Activated naive CD4-positive, alpha-beta T cell treated with anti-CD3 and anti-CD28 coated beads, Interleukin-2, amount 50 U/mL, for 72 hours (primary cell): ENCODE measurements at regions not wholly inside any gene's neighbourhood (a gene's known extent, or its start where the extent isn't known, plus 50 kb on each side); places are given as distances from the start of the nearest gene placed in this dataset.
A peak's percentile ranks its signal among the peaks of the same experiment; 100 is the strongest.

ENCODE experiments used
- ATAC-seq, 2 donors: fragments of 150-1000 bp; cut with Tn5 transposase; 2 replicates each; pipeline ENCODE4 v1.10.0; 2021; ENCODE audit warnings: mild to moderate bottlenecking in 2 of 2, moderate library complexity in 2 of 2
- DNase-seq, 2 donors: peaks; one replicate each; pipeline ENCODE4 v3.0.0; 2021 to 2022; ENCODE audit warnings: low spot score in 2 of 2
- H3K27ac Mint-ChIP-seq, 2 donors: one replicate each; pipeline ENCODE4 v1.8.0; 2022; ENCODE audit warnings: mild to moderate bottlenecking in 2 of 2, mixed read lengths in 2 of 2
- H3K36me3 Mint-ChIP-seq, 2 donors: one replicate each; pipeline ENCODE4 v1.8.0; 2022; ENCODE audit warnings: mixed read lengths in 2 of 2
- H3K9me3 Mint-ChIP-seq, 2 donors: one replicate each; pipeline ENCODE4 v1.8.0; 2022; ENCODE audit warnings: mixed read lengths in 2 of 2

DNA sequence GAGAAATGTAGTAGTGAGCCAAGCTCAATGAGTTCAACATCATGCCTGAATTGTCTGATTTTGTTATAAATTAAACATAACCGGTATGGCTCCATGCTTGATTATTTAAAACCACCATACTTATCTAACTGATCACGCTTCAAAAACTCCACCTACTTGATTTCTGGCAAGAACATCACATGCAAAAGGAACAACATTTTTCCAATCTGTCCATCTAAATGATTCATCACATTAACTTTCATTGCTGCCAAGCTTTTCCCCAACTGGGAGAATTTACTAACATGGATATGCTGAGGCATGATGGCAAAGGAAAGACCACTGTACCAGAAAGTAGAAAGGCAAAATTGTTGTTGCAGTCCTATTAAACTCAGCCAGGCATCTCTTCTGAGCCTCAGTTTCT lies 286.8 kb downstream of the TRIB2 start:
- Mint-ChIP-seq H3K27ac (no peak overlapping the region), H3K36me3 (no peaks in the 10 kb centered on the region)

DNA sequence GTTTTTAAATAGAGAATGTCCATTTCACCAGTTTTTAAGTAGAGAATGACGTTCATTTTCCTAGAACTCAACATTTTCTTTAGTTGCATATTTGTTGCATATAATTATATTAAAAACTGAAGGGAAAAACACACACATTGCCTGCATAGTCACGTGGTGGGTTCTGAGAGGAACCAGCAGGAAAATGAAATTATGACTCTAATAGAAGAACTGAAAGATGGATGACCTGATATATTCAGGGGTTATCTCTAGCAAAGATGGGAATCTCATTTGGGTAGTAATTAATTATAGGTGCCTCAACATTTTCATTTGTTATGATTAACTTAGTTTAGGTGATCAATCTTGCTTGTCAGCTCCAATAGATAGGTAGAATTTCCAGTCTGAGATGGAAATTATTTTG lies 288.3 kb downstream of the TRIB2 start:
- Mint-ChIP-seq H3K9me3 (no peaks in the 10 kb centered on the region), H3K36me3 (no peaks in the 10 kb centered on the region), H3K27ac (no peak overlapping the region)
- ATAC-seq (no peak), DNase-seq (no peak)

More for the DNA sequence above, 286.8 kb downstream of the TRIB2 start:
- no peaks in the 10 kb centered on the region for H3K9me3 Mint-ChIP-seq
- ATAC-seq (no peak), DNase-seq (no peak)

DNA sequence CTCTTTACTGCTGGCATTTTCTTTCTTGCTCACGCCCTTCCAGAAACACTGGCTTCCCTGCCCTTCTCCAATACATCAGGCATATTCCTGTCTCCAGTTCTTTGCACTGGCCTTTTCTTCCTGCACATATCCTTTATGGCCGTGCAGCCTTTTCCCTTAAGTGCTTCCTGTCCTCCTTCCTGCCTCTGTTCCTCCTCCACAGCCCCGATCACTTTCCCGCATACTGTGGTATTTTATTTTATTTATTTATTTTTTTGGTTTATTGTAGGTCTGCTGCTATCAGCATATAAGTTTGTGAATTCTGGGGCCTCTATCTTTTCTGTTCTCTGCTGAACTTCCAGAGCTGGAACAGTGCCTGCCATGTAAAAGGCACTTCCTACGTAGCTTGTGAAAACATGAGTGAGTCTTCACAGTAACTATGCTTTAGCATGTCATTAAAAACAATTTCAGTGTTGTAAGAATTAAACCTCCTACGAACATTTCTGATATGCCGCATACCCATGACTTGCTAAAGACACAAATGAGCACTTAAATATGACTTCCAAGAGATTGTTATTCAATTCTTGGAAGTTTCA lies 289.1 kb downstream of the TRIB2 start:
- Mint-ChIP-seq H3K27ac (no peak overlapping the region), H3K36me3 (no peaks in the 10 kb centered on the region), H3K9me3 (no peaks in the 10 kb centered on the region)
- no peak for ATAC-seq
- no peak for DNase-seq

DNA sequence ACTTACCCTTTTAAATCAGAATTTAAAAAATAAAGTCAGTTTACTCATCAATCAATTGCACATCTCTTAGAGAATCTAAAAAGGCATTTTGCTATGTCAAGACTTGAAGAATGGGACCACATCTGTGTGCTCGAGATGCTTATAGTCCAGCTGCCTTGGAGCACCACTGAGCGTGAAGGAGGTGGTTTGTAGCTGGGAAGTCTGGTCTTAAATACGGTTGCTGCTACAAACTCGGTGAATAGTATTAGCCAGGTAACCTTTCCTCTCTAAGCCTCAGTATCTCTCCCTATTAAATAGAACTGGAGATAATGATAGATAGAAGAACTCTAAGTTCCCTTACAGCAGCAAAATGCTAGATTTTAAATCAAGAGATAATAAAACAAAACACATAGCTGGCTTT lies 289.7 kb downstream of the TRIB2 start:
- H3K9me3 Mint-ChIP-seq, result no peaks in the 10 kb centered on the region
- DNase-seq, result no peak
- no peak for ATAC-seq
- no peak overlapping the region for H3K27ac Mint-ChIP-seq
- no peaks in the 10 kb centered on the region for H3K36me3 Mint-ChIP-seq

DNA sequence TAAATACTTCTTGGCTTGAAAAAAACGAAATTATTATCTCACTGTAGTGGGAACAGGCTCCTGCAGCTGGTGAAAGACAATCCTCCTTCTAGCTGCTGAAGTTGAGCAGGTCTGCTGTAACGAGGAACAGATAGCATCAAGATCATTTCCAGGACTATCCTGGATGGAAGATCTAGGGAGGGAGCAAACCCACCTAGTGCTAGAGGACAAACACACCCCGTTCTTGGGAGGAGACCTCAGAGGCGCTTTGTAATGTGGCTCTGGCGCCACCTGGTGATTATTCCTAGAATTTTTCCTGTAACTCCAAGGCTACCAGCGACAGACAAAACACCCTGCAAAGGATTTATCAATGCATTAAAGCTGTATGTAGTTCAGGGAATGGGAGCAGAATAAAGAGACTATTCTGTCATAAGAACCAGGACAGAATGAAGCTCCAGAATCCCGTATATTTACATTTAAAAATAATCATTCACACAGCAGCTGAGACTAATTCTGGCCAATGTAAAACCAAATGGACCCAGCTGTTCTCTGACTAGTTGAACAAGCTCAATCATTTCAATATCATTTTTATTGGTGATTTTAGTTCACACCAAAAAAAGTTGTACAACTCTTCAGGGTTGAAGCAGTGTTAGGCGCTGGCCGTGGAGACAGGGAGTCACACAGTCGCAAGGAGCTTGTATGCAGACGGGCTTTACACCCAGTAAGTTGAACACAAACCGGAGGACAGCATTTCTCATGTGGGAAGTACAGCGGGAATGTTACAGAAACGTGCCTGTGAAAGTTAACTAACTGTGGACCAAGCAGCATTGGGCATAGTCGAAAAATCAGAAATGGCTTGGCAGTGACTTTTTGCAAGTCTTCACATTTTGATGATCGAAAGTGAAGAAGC lies 290.3 kb downstream of the TRIB2 start:
- H3K9me3 Mint-ChIP-seq, result no peaks in the 10 kb centered on the region
- ATAC-seq, result peak; percentile 63 to 81
- no peaks in the 10 kb centered on the region for H3K36me3 Mint-ChIP-seq
- DNase-seq, result peak in 1 of 2 donors; percentile 63
- no peak overlapping the region for H3K27ac Mint-ChIP-seq

DNA sequence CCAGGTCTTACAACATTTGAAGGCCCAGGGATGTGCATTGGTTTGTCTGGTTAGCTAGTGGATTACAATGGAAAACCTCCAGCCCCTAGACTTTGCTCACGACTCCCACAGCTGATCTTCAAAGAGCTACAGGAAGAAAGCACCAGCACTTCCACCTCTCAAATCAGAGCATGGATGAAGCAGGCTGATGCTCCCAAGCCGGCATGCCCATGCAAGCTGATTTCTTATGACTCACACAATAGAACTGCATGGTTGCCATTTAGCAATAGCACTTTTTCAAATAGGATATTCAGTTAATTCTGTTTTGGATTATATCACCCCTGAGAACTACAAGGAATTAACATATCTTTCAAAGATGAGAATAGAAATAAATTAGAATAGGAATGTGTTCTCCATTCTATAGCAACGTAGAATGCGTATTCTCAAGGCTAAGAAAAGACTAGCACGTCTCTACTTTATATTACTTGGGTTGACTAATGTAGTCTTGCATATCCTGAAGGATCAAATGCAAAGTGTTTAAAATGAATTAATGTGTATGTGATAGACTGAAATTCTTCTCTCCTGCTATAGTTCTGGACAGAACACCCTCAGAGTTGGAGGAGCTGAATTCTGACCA lies 292.4 kb downstream of the TRIB2 start:
- no peak for ATAC-seq
- Mint-ChIP-seq H3K36me3 (no peaks in the 10 kb centered on the region), H3K9me3 (no peaks in the 10 kb centered on the region), H3K27ac (no peak overlapping the region)
- no peak for DNase-seq

DNA sequence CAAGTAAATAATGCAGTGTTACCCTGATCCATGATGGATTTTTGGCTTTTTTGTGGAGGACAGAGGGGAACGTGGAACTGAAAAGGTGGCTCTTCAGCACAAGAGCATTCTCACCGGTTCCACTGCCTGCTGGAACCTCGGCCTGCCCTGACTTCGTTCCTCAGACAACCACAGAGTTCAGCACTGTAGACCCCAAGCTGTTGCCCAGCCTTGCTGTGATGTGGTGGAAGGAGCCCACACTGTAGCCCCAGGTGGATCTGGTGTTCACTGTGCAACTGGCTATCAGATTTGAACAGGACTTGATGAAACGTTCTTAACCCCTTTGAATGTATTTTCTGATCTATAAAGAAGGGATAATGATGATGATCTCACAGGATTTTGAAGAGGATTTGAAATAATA lies 293.5 kb downstream of the TRIB2 start:
- no peak for ATAC-seq
- no peak for DNase-seq
- Mint-ChIP-seq H3K36me3 (no peaks in the 10 kb centered on the region), H3K9me3 (no peaks in the 10 kb centered on the region), H3K27ac (no peak overlapping the region)

DNA sequence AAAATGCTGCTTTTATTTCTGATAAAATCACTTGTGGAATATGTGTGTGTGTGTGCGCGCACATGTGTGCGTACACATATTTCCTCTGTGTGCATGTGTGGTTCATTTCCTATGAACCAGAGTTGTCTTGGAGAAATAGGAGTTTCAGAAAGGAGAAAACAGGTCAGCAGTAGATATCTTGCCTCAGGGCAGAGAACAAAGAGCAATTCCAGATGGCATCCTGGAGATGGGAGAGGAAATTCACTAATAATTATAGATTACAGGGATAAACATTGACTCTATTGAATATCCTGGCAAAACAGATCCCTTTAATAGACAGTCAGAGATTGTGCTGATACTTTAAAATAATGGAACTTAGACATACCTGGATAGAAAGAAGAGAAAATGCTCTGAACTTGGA lies 298.0 kb downstream of the TRIB2 start:
- no peak for ATAC-seq
- Mint-ChIP-seq H3K27ac (no peak overlapping the region), H3K9me3 (no peaks in the 10 kb centered on the region), H3K36me3 (no peaks in the 10 kb centered on the region)
- no peak for DNase-seq

DNA sequence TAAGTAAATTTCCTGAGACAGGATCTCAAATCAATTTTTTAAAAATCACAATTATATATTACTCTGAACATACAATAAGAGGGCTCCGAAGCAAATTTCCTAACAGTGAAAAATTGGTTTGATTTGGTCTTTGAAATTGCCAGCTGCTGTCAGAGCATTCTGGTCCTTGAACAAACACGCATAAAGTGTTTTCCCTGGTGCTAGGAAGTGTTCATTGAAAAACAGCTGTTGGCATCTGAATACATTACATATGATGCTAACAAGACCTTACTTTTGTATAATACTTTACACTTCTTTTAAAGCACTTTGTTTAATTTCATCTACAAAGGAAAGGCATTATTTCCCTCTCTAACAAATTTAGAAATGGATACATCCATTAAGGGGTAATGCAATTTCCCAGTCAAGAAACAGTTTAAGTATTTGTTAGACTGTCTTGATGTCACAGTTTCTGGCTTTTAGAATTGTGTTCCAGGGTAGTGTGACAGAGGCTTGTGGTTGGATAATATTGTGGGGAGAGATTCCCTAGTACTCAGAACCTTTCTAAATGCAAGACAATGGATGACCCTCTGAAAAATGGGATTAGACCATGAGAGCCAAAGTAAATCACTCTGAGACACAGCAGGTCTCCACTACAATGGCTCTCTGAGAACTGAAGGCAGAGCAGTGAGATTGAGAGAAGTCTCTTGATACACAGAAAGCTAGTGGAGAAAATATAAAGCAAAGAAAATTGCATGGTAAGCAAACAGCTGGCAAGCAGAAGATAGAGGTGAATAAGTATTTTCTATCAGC lies 299.0 kb downstream of the TRIB2 start:
- Mint-ChIP-seq H3K9me3 (no peaks in the 10 kb centered on the region), H3K27ac (no peak overlapping the region), H3K36me3 (no peaks in the 10 kb centered on the region)
- DNase-seq (no peak), ATAC-seq (no peak)

DNA sequence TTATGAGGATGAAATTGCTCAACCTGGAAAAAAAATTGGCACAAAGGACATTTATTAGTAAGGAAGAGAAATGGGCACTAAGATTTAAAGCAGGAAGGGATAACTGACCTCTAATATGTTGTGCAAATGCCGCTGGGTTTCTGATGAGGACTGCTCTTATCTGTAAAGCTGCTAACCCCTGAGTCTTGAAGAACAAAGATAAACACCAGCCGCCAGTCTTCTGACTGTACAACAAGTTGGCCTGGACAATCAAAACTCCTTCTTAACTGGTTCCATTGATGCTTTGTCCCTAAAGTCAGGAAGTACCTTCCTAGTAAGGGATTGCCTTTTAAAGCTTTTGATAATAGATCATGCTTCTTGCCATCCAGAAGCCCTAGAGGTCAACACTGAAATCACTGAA lies 301.8 kb downstream of the TRIB2 start:
- Mint-ChIP-seq H3K27ac (no peak overlapping the region), H3K36me3 (no peaks in the 10 kb centered on the region), H3K9me3 (no peaks in the 10 kb centered on the region)
- no peak for DNase-seq
- no peak for ATAC-seq

DNA sequence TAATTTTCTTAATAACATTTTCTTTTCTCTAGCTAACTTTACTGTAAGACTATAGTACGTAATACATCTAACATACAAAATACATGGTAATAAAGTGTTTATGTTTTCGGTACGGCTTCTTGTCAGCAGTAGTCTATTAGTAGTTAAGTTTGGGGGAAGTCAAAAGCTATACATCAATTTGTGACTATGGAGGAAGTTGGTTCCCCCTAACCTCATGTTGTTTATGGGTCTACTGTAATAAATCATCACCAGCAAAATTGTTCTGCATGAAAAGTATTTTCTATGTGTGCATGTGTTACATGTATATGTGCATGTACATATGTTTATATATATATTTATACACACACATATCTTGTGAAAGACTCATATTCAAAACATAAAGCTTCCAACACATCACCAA lies 303.0 kb downstream of the TRIB2 start:
- Mint-ChIP-seq H3K36me3 (no peaks in the 10 kb centered on the region), H3K27ac (no peak overlapping the region), H3K9me3 (no peaks in the 10 kb centered on the region)
- DNase-seq (no peak), ATAC-seq (no peak)

DNA sequence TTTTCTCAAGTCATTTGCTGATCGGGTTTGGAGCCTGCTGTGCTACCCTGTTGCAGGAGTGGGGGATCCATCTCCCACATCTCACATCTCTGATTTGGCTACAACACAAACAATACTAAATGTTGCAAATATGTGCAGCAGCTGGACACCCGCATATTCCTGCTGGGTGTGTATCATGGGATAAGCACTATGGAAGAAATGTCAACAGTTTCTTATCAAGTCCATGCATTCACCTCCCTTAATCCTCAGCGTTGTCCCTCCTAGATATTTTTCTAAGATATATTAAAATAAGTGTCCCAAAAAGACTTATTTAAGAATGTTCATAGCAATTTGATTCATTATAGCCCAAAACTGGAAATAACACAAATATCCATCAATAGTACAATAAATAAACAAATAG lies 303.7 kb downstream of the TRIB2 start:
- Mint-ChIP-seq H3K27ac (no peak overlapping the region), H3K9me3 (no peaks in the 10 kb centered on the region), H3K36me3 (no peaks in the 10 kb centered on the region)
- DNase-seq, result no peak
- ATAC-seq, result no peak

DNA sequence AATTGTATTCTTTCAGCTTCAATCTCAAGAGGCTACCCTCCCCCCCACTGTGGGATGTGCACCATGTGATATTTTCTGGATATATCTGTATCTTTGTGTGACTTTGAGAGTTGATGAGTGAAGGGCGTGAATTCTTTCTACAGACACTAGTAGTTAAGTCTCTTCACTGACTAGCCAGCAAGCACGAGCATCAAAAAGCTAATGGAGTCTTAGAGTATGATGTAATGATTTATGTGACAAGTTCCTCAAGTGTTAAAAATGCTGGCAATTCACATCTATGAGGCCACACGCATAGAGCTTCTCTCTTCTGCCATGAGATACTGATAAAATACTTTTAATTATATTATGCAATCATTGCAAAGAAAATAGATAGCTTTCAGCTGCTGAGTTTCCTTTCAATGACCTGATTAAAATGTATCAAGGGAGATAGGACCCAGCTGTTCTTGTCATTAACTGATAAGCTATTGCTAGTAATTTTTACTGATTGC lies 304.8 kb downstream of the TRIB2 start:
- Mint-ChIP-seq H3K27ac (no peak overlapping the region), H3K9me3 (no peaks in the 10 kb centered on the region), H3K36me3 (no peaks in the 10 kb centered on the region)
- ATAC-seq (no peak), DNase-seq (no peak)

DNA sequence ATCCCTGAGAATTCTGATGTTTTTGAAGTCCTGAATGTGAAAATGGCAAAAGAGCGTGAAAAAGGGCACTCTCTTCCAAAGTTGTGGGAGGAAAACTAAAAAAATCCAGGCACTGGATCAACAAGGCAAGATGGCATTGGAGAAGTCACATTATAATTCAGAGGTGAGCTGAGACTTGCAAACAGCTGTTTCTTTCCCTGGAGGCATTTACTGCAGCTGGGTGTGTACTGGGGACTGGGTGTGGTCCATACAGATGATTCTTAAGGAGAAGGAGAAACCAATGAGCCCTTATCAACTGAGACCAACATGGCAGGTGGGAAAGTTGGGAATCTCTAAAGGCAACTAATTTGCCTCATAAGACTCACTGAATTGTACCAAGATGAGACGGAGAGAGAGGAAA lies 313.9 kb downstream of the TRIB2 start:
- Mint-ChIP-seq H3K9me3 (no peaks in the 10 kb centered on the region), H3K36me3 (no peaks in the 10 kb centered on the region), H3K27ac (no peak overlapping the region)
- ATAC-seq (no peak), DNase-seq (no peak)

DNA sequence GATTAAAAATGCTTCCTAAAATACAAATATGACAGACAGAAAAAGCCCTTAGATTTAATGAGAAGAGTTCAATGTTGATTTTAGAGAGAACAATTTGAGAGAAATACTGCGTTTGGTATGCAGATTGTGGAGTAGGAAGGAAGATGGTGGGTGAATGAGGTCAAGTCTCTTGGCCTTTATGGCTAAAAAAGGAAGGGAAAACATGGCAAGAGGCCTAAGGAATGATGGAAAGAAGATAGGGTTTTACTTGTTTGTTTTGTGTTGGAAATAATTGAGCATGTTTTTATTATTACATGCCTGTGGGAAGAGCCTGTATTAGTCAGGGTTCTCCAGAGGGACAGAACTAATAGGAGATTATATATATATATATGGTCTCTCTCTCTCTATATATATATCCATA lies 318.1 kb downstream of the TRIB2 start:
- DNase-seq, result no peak
- Mint-ChIP-seq H3K27ac (no peak overlapping the region), H3K9me3 (no peaks in the 10 kb centered on the region), H3K36me3 (peaks cover 0 to 4% of the 10 kb centered on the region in 2 donors)
- ATAC-seq, result no peak

DNA sequence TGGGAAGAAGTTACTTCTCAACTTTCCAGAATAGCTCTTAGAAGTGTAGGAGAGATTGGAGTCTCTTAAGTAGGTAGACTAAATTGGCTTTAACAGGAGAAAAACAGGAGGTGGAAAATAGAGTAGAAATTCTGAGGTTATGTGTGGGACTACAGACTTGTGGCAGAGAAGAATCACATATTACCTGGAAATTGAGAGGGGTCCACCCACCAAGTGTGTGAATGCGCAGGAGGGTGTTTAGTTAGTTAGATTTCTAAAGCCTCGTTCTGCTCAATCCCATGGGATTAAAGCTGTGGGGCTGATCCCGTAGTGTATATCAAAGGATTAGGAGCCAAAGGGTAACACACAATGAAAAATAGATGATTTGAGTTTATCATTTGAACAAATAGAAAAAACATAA lies 319.1 kb downstream of the TRIB2 start:
- peaks cover 4% of the 10 kb centered on the region in 2 donors for H3K9me3 Mint-ChIP-seq
- no peak for ATAC-seq
- no peak for DNase-seq
- H3K36me3 Mint-ChIP-seq, result peaks cover 5 to 9% of the 10 kb centered on the region in 2 donors
- H3K27ac Mint-ChIP-seq, result no peak overlapping the region

DNA sequence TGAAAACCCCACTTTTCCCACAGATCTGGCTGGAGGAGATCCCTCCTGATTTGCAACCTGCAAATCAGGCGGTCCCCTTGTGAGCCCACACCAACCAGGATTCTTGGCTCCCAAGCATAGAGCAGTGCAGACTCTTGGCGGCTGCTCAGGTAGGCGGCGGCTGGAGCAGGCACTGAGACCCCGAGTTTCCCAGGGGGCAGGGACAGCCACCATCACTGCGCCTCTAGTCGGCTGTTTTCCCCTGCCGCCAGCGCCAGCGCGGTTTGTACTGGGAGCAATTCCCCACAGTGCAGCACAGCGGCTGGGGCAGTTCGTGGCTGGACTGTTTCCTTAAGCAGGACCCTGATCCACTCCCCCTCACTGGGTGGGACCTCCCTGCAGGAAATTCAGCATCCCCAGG lies 323.3 kb downstream of the TRIB2 start:
- H3K36me3 Mint-ChIP-seq, result peaks cover 13 to 26% of the 10 kb centered on the region in 2 donors
- no peak overlapping the region for H3K27ac Mint-ChIP-seq
- ATAC-seq, result no peak
- H3K9me3 Mint-ChIP-seq, result peaks cover 16 to 19% of the 10 kb centered on the region in 2 donors
- no peak for DNase-seq
